ENCODE measurements at regions not wholly inside any gene's neighbourhood (a gene's known extent, or its start where the extent isn't known, plus 50 kb on each side); places are given as distances from the start of the nearest gene placed in this dataset.

GRCh38 chr14:32254952-32255679 is 52.0 kb upstream of the RNU6-8 start:
- DNase-seq (ENCODE audit: extremely low read depth, low read depth, low spot score): peak; percentile 42

GRCh38 chr14:32255789-32256188 is 52.7 kb upstream of the RNU6-8 start:
- DNase-seq (ENCODE audit: extremely low read depth, low read depth, low spot score): no peak

GRCh38 chr14:32256576-32256975 is 53.5 kb upstream of the RNU6-8 start:
- DNase-seq (ENCODE audit: extremely low read depth, low read depth, low spot score): no peak

- DNase-seq (ENCODE audit: extremely low read depth, low read depth, low spot score): no peak
Measured at GRCh38 chr14:32258336-32258993, 55.4 kb upstream of the RNU6-8 start.

GRCh38 chr14:32259368-32260013 is 56.4 kb upstream of the RNU6-8 start:
- DNase-seq (ENCODE audit: extremely low read depth, low read depth, low spot score): no peak

GRCh38 chr14:32263939-32264567 is 61.0 kb upstream of the RNU6-8 start:
- no peak for DNase-seq (ENCODE audit: extremely low read depth, low read depth, low spot score)

- no peak for DNase-seq (ENCODE audit: extremely low read depth, low read depth, low spot score)
Measured at GRCh38 chr14:32265584-32265983, 62.5 kb upstream of the RNU6-8 start.

- no peak for DNase-seq (ENCODE audit: extremely low read depth, low read depth, low spot score)
Measured at GRCh38 chr14:32277998-32278397, 51.1 kb upstream of the AKAP6 start.

Data from glomerular endothelial cell (primary cell).